ENCODE measurements at regions not wholly inside any gene's neighbourhood (a gene's known extent, or its start where the extent isn't known, plus 50 kb on each side); places are given as distances from the start of the nearest gene placed in this dataset.

- TF ChIP-seq POLR2AphosphoS5 (IDR thresholded peaks at IDR 0.05; ENCODE audit: low read depth, low read length) (no peak), SIN3A (IDR thresholded peaks at IDR 0.05; ENCODE audit: borderline replicate concordance, insufficient read depth, low read length) (no peak), FOXP2 (optimal IDR thresholded peaks at IDR 0.05; ENCODE audit: borderline replicate concordance, extremely low read depth, extremely low read length, insufficient read depth) (no peak), TAF1 (IDR thresholded peaks at IDR 0.05; ENCODE audit: borderline replicate concordance, insufficient read depth, low read length) (no peak)
- TF ChIP-seq, protein P1, sequence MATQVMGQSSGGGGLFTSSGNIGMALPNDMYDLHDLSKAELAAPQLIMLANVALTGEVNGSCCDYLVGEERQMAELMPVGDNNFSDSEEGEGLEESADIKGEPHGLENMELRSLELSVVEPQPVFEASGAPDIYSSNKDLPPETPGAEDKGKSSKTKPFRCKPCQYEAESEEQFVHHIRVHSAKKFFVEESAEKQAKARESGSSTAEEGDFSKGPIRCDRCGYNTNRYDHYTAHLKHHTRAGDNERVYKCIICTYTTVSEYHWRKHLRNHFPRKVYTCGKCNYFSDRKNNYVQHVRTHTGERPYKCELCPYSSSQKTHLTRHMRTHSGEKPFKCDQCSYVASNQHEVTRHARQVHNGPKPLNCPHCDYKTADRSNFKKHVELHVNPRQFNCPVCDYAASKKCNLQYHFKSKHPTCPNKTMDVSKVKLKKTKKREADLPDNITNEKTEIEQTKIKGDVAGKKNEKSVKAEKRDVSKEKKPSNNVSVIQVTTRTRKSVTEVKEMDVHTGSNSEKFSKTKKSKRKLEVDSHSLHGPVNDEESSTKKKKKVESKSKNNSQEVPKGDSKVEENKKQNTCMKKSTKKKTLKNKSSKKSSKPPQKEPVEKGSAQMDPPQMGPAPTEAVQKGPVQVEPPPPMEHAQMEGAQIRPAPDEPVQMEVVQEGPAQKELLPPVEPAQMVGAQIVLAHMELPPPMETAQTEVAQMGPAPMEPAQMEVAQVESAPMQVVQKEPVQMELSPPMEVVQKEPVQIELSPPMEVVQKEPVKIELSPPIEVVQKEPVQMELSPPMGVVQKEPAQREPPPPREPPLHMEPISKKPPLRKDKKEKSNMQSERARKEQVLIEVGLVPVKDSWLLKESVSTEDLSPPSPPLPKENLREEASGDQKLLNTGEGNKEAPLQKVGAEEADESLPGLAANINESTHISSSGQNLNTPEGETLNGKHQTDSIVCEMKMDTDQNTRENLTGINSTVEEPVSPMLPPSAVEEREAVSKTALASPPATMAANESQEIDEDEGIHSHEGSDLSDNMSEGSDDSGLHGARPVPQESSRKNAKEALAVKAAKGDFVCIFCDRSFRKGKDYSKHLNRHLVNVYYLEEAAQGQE (IDR thresholded peaks at IDR 0.05; ENCODE audit: insufficient read depth in 1 of 2, low read depth in 2 of 2, low read length in 2 of 2), result no peak
Measured at GRCh38 chr6:95478941-95479340, 98.4 kb upstream of the MANEA start.

DNA sequence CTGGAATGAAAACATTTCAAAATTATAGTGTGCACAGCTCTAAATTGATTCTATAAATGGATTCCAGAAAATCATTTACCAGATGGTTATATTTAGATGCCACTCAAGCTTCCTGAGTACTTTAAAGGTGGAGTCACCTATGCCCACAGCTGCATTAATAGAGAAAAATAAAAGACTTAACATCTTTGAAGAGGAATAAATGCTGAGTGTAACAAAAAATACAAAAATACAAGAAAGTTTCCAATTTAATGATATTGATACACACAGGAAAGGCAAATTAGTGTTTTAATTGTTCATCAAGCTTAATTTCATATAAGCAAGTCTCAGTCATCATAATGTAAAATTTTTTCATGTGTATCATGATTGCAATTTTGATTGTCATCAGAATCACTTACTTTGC lies 89.5 kb upstream of the MANEA start:
- no peak for TF ChIP-seq POLR2AphosphoS5 (IDR thresholded peaks at IDR 0.05; ENCODE audit: low read depth, low read length)
- TF ChIP-seq, protein P1 (IDR thresholded peaks at IDR 0.05; ENCODE audit: insufficient read depth in 1 of 2, low read depth in 2 of 2, low read length in 2 of 2), result no peak
- no peak for TF ChIP-seq SIN3A (IDR thresholded peaks at IDR 0.05; ENCODE audit: borderline replicate concordance, insufficient read depth, low read length)
- no peak for TF ChIP-seq TAF1 (IDR thresholded peaks at IDR 0.05; ENCODE audit: borderline replicate concordance, insufficient read depth, low read length)
- no peak for TF ChIP-seq FOXP2 (optimal IDR thresholded peaks at IDR 0.05; ENCODE audit: borderline replicate concordance, extremely low read depth, extremely low read length, insufficient read depth)

- TF ChIP-seq TAF1 (IDR thresholded peaks at IDR 0.05; ENCODE audit: borderline replicate concordance, insufficient read depth, low read length), result no peak
- TF ChIP-seq, protein P1 (IDR thresholded peaks at IDR 0.05; ENCODE audit: insufficient read depth in 1 of 2, low read depth in 2 of 2, low read length in 2 of 2), result no peak
- TF ChIP-seq POLR2AphosphoS5 (IDR thresholded peaks at IDR 0.05; ENCODE audit: low read depth, low read length), result no peak
Measured at GRCh38 chr6:95489185-95489863, 88.0 kb upstream of the MANEA start.

GRCh38 chr6:95496769-95497426 lies 80.4 kb upstream of the MANEA start:
- TF ChIP-seq, protein P1 (IDR thresholded peaks at IDR 0.05; ENCODE audit: insufficient read depth in 1 of 2, low read depth in 2 of 2, low read length in 2 of 2), result no peak
- no peak for TF ChIP-seq FOXP2 (optimal IDR thresholded peaks at IDR 0.05; ENCODE audit: borderline replicate concordance, extremely low read depth, extremely low read length, insufficient read depth)
- TF ChIP-seq SIN3A (IDR thresholded peaks at IDR 0.05; ENCODE audit: borderline replicate concordance, insufficient read depth, low read length), result no peak
- TF ChIP-seq POLR2AphosphoS5 (IDR thresholded peaks at IDR 0.05; ENCODE audit: low read depth, low read length), result no peak
- no peak for TF ChIP-seq TAF1 (IDR thresholded peaks at IDR 0.05; ENCODE audit: borderline replicate concordance, insufficient read depth, low read length)
